Fibroblast of skin of back (primary cell): ENCODE measurements at regions not wholly inside any gene's neighbourhood (a gene's known extent, or its start where the extent isn't known, plus 50 kb on each side); places are given as distances from the start of the nearest gene placed in this dataset.

ENCODE experiments used
- DNase-seq: peaks from one replicate; pipeline ENCODE4 v3.0.0-alpha.2; 2013

DNA sequence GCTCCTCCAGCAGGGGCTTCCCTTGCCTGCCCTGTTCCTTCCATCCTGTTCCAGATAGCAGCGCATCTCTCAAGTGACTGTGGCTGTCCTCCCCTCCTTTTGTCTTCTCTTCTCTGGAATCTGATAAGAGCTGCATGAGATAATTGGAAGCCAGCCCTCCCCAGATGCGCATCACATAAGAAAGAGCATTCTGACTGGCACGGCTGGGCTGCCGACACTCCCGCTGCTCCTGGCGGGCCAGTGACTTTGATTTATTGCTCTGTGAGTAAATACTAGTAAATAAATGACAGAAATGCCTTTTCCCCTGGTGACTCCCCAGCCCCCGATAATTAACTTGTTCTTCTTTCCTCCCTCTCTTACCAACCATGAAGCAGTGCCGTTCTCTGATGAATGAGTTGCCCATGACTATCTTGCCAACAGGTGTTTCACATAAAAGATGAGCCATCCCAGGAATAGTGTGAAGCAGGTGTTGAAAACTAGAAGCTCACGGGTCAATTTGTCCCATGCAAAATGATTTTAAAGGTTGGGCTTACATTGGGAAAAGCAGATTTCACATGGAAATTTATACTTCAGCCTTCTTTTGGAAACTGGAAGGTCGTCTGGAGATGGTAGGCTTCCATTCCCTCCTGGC is 212.3 kb downstream of the ERCC6L2 start:
- no peak for DNase-seq

- DNase-seq, result no peak
Measured at GRCh38 chr9:96086936-96087571, 211.6 kb downstream of the ERCC6L2 start.

DNA sequence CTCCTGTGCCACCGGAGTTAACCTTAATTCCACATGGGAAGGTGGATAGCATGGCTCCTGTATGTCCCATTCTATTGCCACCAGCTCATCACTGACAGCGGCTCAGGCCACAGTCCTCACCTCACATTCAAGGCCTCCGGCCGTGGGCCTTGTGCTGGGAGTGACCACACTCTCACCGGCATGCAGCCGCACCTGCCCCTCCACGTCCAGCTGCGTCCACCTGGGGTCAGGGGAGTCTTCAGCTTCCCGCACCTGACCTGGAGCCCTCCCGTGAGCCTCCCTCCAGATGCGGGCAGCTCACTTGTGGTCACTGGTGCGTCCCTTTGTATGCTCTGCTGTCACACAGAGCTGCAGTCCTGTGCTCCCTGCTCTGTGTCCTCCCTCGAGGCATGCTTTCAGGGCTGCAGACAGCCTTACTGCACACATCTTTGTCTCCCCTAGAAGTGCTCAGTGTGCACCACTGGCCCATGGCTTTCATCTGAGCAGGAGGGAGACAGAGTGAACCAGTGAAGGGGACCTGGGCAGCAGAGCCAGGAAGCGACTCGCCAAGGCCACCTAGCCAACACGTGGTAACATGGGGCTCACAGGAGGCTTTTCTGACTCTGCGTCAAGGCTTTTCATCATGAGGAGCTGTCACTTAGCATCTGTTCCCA is 210.1 kb downstream of the ERCC6L2 start:
- no peak for DNase-seq

GRCh38 chr9:96084331-96084734 is 208.8 kb downstream of the ERCC6L2 start:
- no peak for DNase-seq

DNA sequence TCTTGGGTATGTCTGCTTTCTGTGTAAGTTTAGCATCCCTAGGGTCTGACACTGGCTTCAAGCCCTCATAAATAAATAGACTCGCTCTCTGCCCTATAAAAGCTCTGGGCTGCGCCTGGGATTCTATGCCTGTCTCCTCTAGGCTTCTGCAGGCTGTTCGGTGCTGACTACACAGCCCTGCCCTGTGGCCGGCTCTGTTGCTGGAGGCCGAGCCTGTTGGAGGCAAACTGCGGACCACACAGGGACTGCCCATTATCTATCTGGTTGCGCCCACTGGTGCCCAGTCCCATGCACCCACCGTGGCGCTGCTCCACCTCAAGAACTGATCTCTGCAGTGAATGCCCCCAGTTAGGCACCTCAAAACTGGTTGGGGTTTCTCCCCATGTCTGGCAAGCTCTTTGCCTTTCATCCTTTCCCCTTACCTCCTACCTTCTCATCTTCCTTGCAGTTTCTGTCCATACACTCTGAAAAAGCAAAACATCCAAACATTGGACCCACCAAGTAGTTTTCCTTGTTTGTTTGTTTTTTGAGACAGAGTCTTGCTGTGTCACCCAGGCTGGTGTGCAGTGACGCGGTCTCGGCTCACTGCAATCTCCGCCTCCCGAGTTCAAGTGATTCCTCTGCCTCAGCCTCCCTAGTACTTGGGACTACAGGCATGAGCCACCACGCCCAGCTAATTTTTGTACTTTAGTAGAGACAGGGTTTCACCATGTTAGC is 207.2 kb downstream of the ERCC6L2 start:
- no peak for DNase-seq

DNA sequence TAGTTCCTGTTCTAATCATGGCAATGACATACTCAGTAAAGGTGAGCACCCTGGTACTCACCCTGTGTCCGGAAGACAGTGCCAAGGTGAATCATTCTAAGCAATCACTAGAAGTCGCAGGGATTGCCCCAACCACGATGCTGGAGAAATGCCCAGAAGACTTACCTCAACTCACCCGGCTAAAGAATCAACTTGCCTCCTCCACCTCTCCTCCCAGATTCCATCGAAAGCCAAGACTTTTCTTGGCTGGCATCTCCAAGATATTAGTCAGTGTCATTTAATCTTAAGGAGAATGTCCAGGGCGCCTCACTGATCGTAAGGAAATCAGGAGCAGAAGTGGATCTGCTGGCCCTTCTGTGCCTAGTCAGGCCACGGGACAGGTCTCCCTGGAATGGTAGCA is 204.9 kb downstream of the ERCC6L2 start:
- no peak for DNase-seq

GRCh38 chr9:96079779-96080178 is 204.3 kb downstream of the ERCC6L2 start:
- no peak for DNase-seq

GRCh38 chr9:96078897-96079490 is 203.5 kb downstream of the ERCC6L2 start:
- no peak for DNase-seq

GRCh38 chr9:96075757-96076156 is 200.3 kb downstream of the ERCC6L2 start:
- no peak for DNase-seq

DNA sequence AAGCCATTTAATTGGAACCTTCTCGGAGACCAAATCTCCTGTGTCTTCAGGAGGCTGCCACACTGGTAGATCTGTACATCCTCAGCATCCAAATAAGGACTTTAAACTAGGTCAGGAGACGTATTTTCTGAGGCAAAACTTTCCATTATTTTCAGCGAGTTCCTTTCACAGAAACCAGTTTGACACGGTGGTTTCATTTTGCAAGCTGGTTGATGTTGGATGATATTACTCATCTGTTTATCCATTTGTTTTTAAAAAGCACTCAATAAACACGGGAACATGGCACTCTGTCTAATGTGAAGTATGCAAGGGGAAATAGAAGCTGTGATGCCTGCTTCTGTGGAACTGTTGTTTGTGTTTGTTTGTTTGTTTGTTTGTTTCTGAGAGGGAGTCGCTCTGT is 199.6 kb downstream of the ERCC6L2 start:
- DNase-seq, result no peak

- DNase-seq, result no peak
Measured at GRCh38 chr9:96073531-96074480, 198.3 kb downstream of the ERCC6L2 start.

DNA sequence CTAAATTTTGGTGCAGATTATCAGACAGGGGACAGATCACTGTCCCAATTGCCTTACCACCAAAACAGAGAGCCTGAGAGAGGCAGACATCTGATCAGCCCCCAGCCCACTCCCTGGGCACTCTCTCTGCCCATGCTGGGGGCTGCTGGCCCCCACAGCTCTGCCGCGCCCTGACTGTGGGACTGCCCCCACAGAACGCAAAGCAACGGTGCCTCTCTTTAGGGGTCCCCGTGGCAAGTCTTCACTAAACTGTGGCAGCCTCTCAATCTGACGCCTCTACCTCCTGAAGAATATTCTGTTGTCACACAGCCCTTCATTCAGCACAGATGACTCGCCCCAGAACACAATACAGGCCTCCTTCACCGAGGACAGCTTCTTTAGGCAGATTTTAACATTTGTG is 197.4 kb downstream of the ERCC6L2 start:
- no peak for DNase-seq

DNA sequence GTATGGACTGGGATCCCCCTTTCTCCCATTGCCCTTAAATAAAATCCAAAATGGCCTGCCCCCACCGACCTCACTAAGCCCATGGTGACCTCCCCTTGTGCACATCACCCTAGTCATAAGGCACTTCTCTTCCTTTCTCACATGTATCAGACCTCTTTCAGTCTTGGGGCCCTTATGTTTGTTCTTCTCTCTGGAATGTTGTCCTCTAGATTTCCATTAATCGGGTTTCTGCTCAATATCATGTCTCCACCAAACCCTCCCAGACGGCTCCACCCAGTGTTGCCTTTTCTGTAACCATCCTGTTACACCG is 196.3 kb downstream of the ERCC6L2 start:
- no peak for DNase-seq

DNA sequence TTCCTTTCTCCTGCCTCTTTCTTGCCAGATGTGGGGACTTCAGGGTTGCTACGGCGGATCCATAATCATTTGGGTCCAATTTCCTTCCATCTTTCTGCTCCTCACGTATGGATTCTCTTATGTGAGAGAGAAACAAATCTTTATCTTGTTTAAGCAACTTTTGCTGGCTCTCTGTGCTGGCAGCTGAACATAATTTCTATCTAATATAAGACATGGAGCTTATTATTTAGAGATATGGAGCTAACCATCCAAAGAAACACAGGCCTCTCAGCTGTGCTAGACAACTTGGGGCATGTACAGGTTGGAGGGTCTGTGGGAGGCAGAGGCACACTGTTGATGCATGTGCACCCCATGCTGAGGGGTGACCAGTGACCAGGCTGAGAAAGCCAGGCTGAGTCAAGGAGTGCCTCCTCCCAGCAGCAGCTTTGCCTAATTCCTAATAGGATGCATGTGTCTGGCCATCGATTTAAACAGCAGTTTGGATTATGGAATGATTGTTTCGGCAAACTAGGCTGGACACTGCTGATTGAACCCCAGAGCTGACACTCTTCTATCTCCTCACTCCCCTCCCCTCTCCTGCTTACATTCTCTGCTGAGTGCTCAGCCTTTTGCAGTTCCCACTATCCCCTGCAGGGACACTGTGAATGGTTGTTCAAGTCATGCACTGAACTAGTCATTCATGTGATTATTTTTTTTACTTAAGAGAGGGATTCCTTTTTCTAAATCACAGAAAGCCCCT is 195.8 kb downstream of the ERCC6L2 start:
- peak; percentile 48 for DNase-seq

DNA sequence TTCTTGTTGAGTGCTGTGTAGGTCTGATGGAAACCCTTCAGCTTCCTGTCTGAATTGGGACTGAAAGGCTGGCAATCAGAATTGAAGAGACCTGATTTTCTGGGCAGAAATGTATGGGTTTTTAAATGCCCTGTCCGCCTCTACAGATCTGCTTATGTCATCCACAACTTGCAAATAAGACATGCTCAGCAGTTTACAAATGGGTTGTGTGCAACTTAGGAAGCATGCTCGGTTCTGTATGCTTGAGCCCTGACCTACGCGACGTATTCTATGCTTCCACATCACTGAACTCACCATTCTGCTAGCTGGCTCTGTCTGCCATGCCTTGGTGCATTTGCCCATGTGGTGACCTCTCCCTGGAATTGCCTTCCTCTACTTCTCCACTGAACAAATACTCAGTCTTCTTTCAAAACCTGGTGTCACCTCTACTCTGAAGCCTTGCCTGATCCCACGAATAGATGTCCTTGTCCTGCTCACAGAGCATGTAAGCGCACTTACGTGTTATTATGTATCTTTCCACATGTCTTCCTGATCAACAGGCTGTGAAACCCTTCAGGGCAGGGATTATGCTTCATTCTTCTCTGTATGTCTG is 194.2 kb downstream of the ERCC6L2 start:
- DNase-seq, result no peak

DNA sequence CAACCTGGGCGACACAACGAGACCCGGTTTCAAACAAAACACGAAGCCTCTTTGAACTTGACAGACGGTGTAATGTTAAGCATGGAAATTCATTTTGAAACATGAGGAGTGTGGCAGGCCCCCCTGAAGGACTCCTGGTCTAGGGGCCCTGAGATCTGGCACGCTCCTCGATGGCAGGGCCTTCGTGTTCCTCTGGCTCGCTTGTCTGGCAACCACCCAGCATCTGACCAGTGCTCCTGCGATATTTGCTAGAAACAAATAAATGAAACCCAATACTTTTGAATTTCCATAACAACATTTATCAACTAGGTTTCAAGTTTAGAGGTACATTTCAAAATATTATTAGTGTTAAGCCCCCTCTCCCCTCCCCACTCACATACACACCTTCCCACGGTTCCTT is 193.0 kb downstream of the ERCC6L2 start:
- no peak for DNase-seq

DNA sequence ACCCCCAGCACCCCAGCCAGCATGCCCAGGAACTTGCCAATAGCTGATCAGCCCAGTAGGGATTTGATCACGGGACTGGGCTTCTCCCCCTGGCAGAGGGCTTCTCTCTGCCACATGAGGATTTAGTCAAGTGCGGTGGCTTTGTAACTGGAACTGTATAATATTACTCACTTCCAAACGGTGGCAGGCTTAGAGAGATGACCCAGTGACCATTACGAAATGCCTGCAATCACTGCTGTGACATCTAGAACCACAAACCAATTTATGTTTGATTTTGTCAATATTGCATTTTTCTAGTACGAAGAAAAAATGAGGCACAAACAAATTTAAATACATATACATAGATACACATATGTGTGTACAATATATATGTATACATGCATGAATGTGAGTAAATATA is 192.1 kb downstream of the ERCC6L2 start:
- DNase-seq, result no peak

GRCh38 chr9:96067004-96067403 is 191.5 kb downstream of the ERCC6L2 start:
- peak; percentile 40 for DNase-seq

GRCh38 chr9:96065482-96066251 is 190.2 kb downstream of the ERCC6L2 start:
- no peak for DNase-seq

GRCh38 chr9:96064826-96065481 is 189.5 kb downstream of the ERCC6L2 start:
- peak; percentile 19 for DNase-seq
